ENCODE measurements at regions not wholly inside any gene's neighbourhood (a gene's known extent, or its start where the extent isn't known, plus 50 kb on each side); places are given as distances from the start of the nearest gene placed in this dataset.

DNA sequence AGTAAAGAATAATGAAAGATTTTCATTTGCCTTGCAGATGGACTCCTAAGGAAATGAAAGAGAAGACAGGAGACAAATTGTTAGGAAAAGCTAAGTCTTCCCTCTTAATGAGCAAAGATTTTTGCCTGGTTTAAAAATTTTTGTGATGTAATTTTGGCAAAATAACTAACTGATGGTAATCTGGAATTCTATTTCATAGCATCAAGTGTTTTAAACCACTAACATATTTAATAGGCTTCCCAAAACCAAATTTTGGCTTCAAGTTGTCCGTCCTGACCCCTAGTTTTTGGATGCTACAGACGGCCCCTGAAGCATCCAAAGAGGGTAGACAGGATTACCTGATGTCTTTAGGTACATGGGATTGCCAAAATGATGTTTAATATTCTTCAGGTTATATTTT lies 124.3 kb downstream of the TPBG start:
- dilution Hi-C loops (cut with MboI; ENCODE audit: extremely low pct_ligation_motif_present, low sequenced_read_pairs) = no loop called here
- no peak overlapping the region for H2AFZ ChIP-seq (ENCODE audit: control insufficient read depth, low read length)
- no peak for FAIRE-seq

GRCh38 chr6:82488403-82488802 lies 124.8 kb downstream of the TPBG start:
- H3K4me3 ChIP-seq (ENCODE audit: control insufficient read depth in 2 of 3, extremely low read depth in 1 of 3, insufficient read depth in 2 of 3, low read depth in 1 of 3, low read length in 3 of 3) = no peak overlapping the region
- no peaks in the 10 kb centered on the region for H3K36me3 ChIP-seq (ENCODE audit: control insufficient read depth in 2 of 2, extremely low read depth in 1 of 2, insufficient read depth in 2 of 2, low read length in 2 of 2)
- no peak for TF ChIP-seq CTCF (optimal IDR thresholded peaks at IDR 0.05 in 1 of 3, IDR thresholded peaks at IDR 0.05 in 1 of 3, conservative IDR thresholded peaks at IDR 0.05 in 1 of 3; ENCODE audit: extremely low read depth in 1 of 3, insufficient read depth in 2 of 3, low read length in 3 of 3)
- TF ChIP-seq EZH2 (IDR thresholded peaks at IDR 0.05; ENCODE audit: low read length) = no peak
- no peak overlapping the region for H2AFZ ChIP-seq (ENCODE audit: control insufficient read depth, low read length)
- DNase-seq (ENCODE audit: low read depth, low spot score) (no peak), FAIRE-seq (no peak)
- dilution Hi-C loops (cut with MboI; ENCODE audit: extremely low pct_ligation_motif_present, low sequenced_read_pairs) = no loop called here
- H3K27me3 ChIP-seq (ENCODE audit: control insufficient read depth, extremely low read depth, insufficient read depth, low read length) = no peaks in the 10 kb centered on the region
- no peak overlapping the region for H3K9ac ChIP-seq (ENCODE audit: control insufficient read depth, extremely low read depth, insufficient read depth, low read length)
- H3K9me3 ChIP-seq (ENCODE audit: control insufficient read depth, low read depth, low read length) = peaks cover 5% of the 10 kb centered on the region
- no peak overlapping the region for H3K27ac ChIP-seq (ENCODE audit: control insufficient read depth, insufficient read depth, low read length)
- no peaks in the 10 kb centered on the region for H3K79me2 ChIP-seq (ENCODE audit: control insufficient read depth, insufficient read depth, low read length)
- no peaks in the 10 kb centered on the region for H3K9me1 ChIP-seq (ENCODE audit: control insufficient read depth, extremely low read depth, insufficient read depth, low read length)
- H3K4me1 ChIP-seq (ENCODE audit: control insufficient read depth, extremely low read depth, insufficient read depth, low read length) = peaks cover 6% of the 10 kb centered on the region
- H4K20me1 ChIP-seq (ENCODE audit: control insufficient read depth, extremely low read depth, insufficient read depth, low read length) = no peaks in the 10 kb centered on the region
- no peak overlapping the region for H3K4me2 ChIP-seq (ENCODE audit: control insufficient read depth, extremely low read depth, insufficient read depth, low read depth, low read length)

More for the DNA sequence above, 124.3 kb downstream of the TPBG start:
- TF ChIP-seq EZH2 (IDR thresholded peaks at IDR 0.05; ENCODE audit: low read length) (no peak), CTCF (optimal IDR thresholded peaks at IDR 0.05 in 1 of 3, IDR thresholded peaks at IDR 0.05 in 1 of 3, conservative IDR thresholded peaks at IDR 0.05 in 1 of 3; ENCODE audit: extremely low read depth in 1 of 3, insufficient read depth in 2 of 3, low read length in 3 of 3) (no peak)
- peaks cover 5% of the 10 kb centered on the region for H3K9me3 ChIP-seq (ENCODE audit: control insufficient read depth, low read depth, low read length)
- no peaks in the 10 kb centered on the region for H3K36me3 ChIP-seq (ENCODE audit: control insufficient read depth in 2 of 2, extremely low read depth in 1 of 2, insufficient read depth in 2 of 2, low read length in 2 of 2)
- H3K4me1 ChIP-seq (ENCODE audit: control insufficient read depth, extremely low read depth, insufficient read depth, low read length) = peaks cover 6% of the 10 kb centered on the region
- no peak overlapping the region for H3K9ac ChIP-seq (ENCODE audit: control insufficient read depth, extremely low read depth, insufficient read depth, low read length)
- no peaks in the 10 kb centered on the region for H4K20me1 ChIP-seq (ENCODE audit: control insufficient read depth, extremely low read depth, insufficient read depth, low read length)
- H3K9me1 ChIP-seq (ENCODE audit: control insufficient read depth, extremely low read depth, insufficient read depth, low read length) = no peaks in the 10 kb centered on the region
- H3K27ac ChIP-seq (ENCODE audit: control insufficient read depth, insufficient read depth, low read length) = no peak overlapping the region
- no peak for DNase-seq (ENCODE audit: low read depth, low spot score)
- no peak overlapping the region for H3K4me2 ChIP-seq (ENCODE audit: control insufficient read depth, extremely low read depth, insufficient read depth, low read depth, low read length)
- no peak overlapping the region for H3K4me3 ChIP-seq (ENCODE audit: control insufficient read depth in 2 of 3, extremely low read depth in 1 of 3, insufficient read depth in 2 of 3, low read depth in 1 of 3, low read length in 3 of 3)
- H3K27me3 ChIP-seq (ENCODE audit: control insufficient read depth, extremely low read depth, insufficient read depth, low read length) = no peaks in the 10 kb centered on the region
- no peaks in the 10 kb centered on the region for H3K79me2 ChIP-seq (ENCODE audit: control insufficient read depth, insufficient read depth, low read length)

Measured in keratinocyte (primary cell).